ENCODE measurements at regions not wholly inside any gene's neighbourhood (a gene's known extent, or its start where the extent isn't known, plus 50 kb on each side); places are given as distances from the start of the nearest gene placed in this dataset.

GRCh38 chr10:117612113-117612512 is 69.6 kb downstream of the EMX2 start:
- Histone ChIP-seq H3K27me3 (ENCODE audit: control insufficient read depth in 2 of 2, insufficient read depth in 2 of 2, low read length in 2 of 2) (no peaks in the 10 kb centered on the region), H2AFZ (ENCODE audit: insufficient read depth, low read depth, low read length, poor library complexity, severe bottlenecking) (no peak overlapping the region), H3K79me2 (ENCODE audit: insufficient read depth, low read length) (no peaks in the 10 kb centered on the region), H3K4me3 (replicated peaks in 1 of 3; ENCODE audit: low read depth in 2 of 3, low read length in 3 of 3) (no peak overlapping the region), H3K36me3 (replicated peaks in 1 of 2; ENCODE audit: control insufficient read depth in 1 of 2, insufficient read depth in 2 of 2, low read length in 2 of 2) (no peaks in the 10 kb centered on the region), H3K27ac (ENCODE audit: low read depth in 1 of 2, low read length in 2 of 2) (no peak overlapping the region), H3K4me1 (ENCODE audit: control insufficient read depth in 1 of 2, insufficient read depth in 2 of 2, low read length in 2 of 2) (no peaks in the 10 kb centered on the region), H3K9me3 (replicated peaks in 1 of 2; ENCODE audit: control insufficient read depth in 1 of 2, insufficient read depth in 1 of 2, low read length in 2 of 2) (no peaks in the 10 kb centered on the region), H3K4me2 (replicated peaks; ENCODE audit: extremely low read depth, low read length, poor library complexity, severe bottlenecking) (no peak overlapping the region), H3K9ac (ENCODE audit: insufficient read depth, low read length, poor library complexity, severe bottlenecking) (no peak overlapping the region), H4K20me1 (ENCODE audit: insufficient read depth, low read length) (no peaks in the 10 kb centered on the region)
- no peak for TF ChIP-seq CTCF (IDR thresholded peaks at IDR 0.05)
- no peaks in the 10 kb centered on the region for H3K4me1 Mint-ChIP-seq
- peaks cover 3 to 10% (median 8%) of the 10 kb centered on the region in 3 donors for H3K27me3 Mint-ChIP-seq (ENCODE audit: low read depth in 3 of 3)
- H3K36me3 Mint-ChIP-seq: no peaks in the 10 kb centered on the region
- DNase-seq: no peak
- no peak overlapping the region for H3K4me3 Mint-ChIP-seq
- peaks cover 0 to 2% (median 0%) of the 10 kb centered on the region in 7 donors for H3K9me3 Mint-ChIP-seq
- H3K27ac Mint-ChIP-seq: no peak overlapping the region
- WGBS (ENCODE audit: insufficient coverage): no CpG with 5 or more reads among the region's 1 CpG
- intact Hi-C loops (cut with micrococcal nuclease): no loop called here

- Histone ChIP-seq H3K4me3 (replicated peaks in 1 of 3; ENCODE audit: low read depth in 2 of 3, low read length in 3 of 3) (no peak overlapping the region), H3K27ac (ENCODE audit: low read depth in 1 of 2, low read length in 2 of 2) (no peak overlapping the region), H3K36me3 (replicated peaks in 1 of 2; ENCODE audit: control insufficient read depth in 1 of 2, insufficient read depth in 2 of 2, low read length in 2 of 2) (no peaks in the 10 kb centered on the region), H3K4me2 (replicated peaks; ENCODE audit: extremely low read depth, low read length, poor library complexity, severe bottlenecking) (no peak overlapping the region), H3K4me1 (ENCODE audit: control insufficient read depth in 1 of 2, insufficient read depth in 2 of 2, low read length in 2 of 2) (no peaks in the 10 kb centered on the region), H4K20me1 (ENCODE audit: insufficient read depth, low read length) (no peaks in the 10 kb centered on the region), H3K79me2 (ENCODE audit: insufficient read depth, low read length) (no peaks in the 10 kb centered on the region), H3K9ac (ENCODE audit: insufficient read depth, low read length, poor library complexity, severe bottlenecking) (no peak overlapping the region), H2AFZ (ENCODE audit: insufficient read depth, low read depth, low read length, poor library complexity, severe bottlenecking) (no peak overlapping the region), H3K27me3 (ENCODE audit: control insufficient read depth in 2 of 2, insufficient read depth in 2 of 2, low read length in 2 of 2) (no peaks in the 10 kb centered on the region), H3K9me3 (replicated peaks in 1 of 2; ENCODE audit: control insufficient read depth in 1 of 2, insufficient read depth in 1 of 2, low read length in 2 of 2) (no peaks in the 10 kb centered on the region)
- Mint-ChIP-seq H3K27ac (no peak overlapping the region), H3K9me3 (no peaks in the 10 kb centered on the region), H3K27me3 (ENCODE audit: low read depth in 3 of 3) (peaks cover 2 to 12% (median 4%) of the 10 kb centered on the region in 3 donors), H3K36me3 (no peaks in the 10 kb centered on the region), H3K4me3 (no peak overlapping the region), H3K4me1 (no peaks in the 10 kb centered on the region)
- WGBS (ENCODE audit: insufficient coverage): 33% methylated on average over 1 of the region's 3 CpGs
- intact Hi-C loops (cut with micrococcal nuclease): no loop called here
- DNase-seq: no peak
- no peak for TF ChIP-seq CTCF (IDR thresholded peaks at IDR 0.05)
Measured at GRCh38 chr10:117615649-117616048, 73.1 kb downstream of the EMX2 start.

All from CD14-positive monocyte (primary cell).